ENCODE measurements at regions not wholly inside any gene's neighbourhood (a gene's known extent, or its start where the extent isn't known, plus 50 kb on each side); places are given as distances from the start of the nearest gene placed in this dataset.
A peak's percentile ranks its signal among the peaks of the same experiment; 100 is the strongest.

GRCh38 chr14:76939015-76939742 lies 89.3 kb downstream of the IRF2BPL start:
- no peak for ATAC-seq
- no peaks in the 10 kb centered on the region for H3K27me3 Mint-ChIP-seq
- H3K4me1 Mint-ChIP-seq, result no peaks in the 10 kb centered on the region
- no peaks in the 10 kb centered on the region for H3K36me3 Mint-ChIP-seq
- no peak overlapping the region for H3K27ac Mint-ChIP-seq
- H3K4me3 Mint-ChIP-seq, result no peak overlapping the region
- H3K9me3 Mint-ChIP-seq, result no peaks in the 10 kb centered on the region

- no peak for ATAC-seq
- Mint-ChIP-seq H3K27ac (no peak overlapping the region), H3K4me3 (no peak overlapping the region), H3K36me3 (no peaks in the 10 kb centered on the region), H3K27me3 (no peaks in the 10 kb centered on the region), H3K9me3 (no peaks in the 10 kb centered on the region), H3K4me1 (no peaks in the 10 kb centered on the region)
Measured at GRCh38 chr14:76938092-76938500, 90.4 kb downstream of the IRF2BPL start.

DNA sequence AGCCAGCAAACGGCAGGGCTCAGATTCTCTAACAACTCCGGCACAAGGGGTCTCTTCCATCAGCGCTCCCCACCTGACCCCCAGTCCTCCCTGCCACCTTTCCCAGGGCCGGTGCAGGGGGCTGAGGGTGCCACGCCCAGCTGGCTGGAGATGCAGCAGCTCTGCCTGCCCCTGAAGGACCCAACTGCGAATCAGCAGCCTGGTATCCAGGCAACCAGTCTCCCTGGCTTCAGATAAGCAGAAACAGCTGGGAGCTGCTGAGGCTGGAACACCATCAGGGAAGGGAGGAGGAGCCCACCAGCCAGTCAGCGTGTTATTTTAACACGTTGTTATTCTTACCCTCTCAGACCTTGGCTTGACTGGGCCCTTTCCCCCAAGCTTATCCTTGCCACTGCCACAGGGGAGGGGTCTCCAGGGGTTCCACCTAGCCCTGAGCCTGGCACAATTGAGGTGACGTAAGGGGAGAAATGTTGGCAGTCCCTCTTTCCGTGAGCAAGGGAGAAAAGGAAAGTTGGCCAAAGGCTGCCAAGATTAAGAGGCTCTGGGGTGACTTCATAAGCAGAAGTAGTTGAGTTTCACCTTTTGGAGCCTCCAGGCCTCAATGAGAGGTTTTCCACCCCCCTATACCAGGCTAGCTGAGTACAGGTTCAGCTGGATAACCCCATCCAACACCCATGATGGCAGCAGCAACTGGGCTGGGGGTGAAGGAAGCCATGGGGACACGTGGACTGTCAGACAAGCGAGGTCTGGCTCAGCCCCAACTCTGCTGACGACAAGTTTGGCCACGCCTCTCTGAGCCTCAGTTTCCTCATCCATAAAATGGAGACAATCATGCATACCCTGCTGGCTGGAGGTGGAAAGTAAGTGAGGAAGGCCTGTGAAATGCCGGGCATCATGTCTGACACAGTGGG lies 91.1 kb downstream of the IRF2BPL start:
- H3K4me3 Mint-ChIP-seq, result no peak overlapping the region
- no peaks in the 10 kb centered on the region for H3K27me3 Mint-ChIP-seq
- H3K4me1 Mint-ChIP-seq, result no peaks in the 10 kb centered on the region
- H3K27ac Mint-ChIP-seq, result no peak overlapping the region
- no peaks in the 10 kb centered on the region for H3K36me3 Mint-ChIP-seq
- no peak for ATAC-seq
- H3K9me3 Mint-ChIP-seq, result no peaks in the 10 kb centered on the region

DNA sequence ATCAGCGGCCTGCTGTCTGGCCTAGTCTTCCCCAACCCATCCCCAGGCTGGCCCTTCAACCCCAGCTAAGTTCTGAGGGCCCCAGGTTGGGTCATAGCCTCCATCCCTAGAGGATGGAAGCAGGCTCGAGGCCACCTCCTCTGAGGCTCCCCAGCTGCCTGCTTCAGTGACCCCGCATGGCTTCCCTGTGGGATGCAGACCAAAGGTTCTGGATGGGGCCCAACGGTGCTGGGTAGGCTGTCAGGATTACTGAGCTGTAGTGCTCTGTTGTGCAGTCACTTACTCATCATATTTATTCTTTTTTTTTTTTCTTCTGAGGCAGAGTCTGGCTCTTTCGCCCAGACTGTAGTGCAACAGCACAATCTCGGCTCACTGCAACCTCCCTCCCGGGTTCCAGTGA lies 92.0 kb downstream of the IRF2BPL start:
- Mint-ChIP-seq H3K36me3 (no peaks in the 10 kb centered on the region), H3K9me3 (no peaks in the 10 kb centered on the region), H3K27me3 (no peaks in the 10 kb centered on the region), H3K27ac (no peak overlapping the region), H3K4me3 (no peak overlapping the region), H3K4me1 (no peaks in the 10 kb centered on the region)
- no peak for ATAC-seq

DNA sequence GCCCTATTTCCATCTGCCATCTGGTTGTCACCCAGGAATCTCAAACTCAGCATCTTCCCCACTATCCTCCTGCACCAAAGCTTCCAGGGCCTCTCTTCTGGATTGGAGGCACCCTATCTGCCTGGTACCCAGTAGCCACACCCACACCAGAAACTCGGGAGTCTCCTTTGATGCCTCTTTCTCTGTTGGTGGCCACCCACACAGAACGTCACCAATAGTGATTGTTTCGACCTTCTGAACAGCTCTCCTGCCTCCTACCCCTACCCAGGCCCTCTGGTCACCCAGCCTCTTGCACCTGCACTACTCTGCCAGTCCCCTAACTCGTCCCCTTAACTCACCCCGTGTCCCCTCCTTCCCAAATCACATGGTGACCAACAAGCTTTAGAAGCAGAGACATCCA lies 95.0 kb downstream of the IRF2BPL start:
- Mint-ChIP-seq H3K4me1 (peaks cover 13% of the 10 kb centered on the region), H3K36me3 (no peaks in the 10 kb centered on the region), H3K27ac (no peak overlapping the region), H3K27me3 (no peaks in the 10 kb centered on the region), H3K9me3 (no peaks in the 10 kb centered on the region), H3K4me3 (no peak overlapping the region)
- no peak for ATAC-seq

- Mint-ChIP-seq H3K27me3 (no peaks in the 10 kb centered on the region), H3K4me1 (peaks cover 19% of the 10 kb centered on the region), H3K27ac (no peak overlapping the region), H3K9me3 (no peaks in the 10 kb centered on the region), H3K4me3 (no peak overlapping the region), H3K36me3 (no peaks in the 10 kb centered on the region)
- ATAC-seq, result no peak
Measured at GRCh38 chr14:76931631-76932402, 96.7 kb downstream of the IRF2BPL start.

GRCh38 chr14:76930549-76930948 lies 98.0 kb downstream of the IRF2BPL start:
- no peaks in the 10 kb centered on the region for H3K36me3 Mint-ChIP-seq
- H3K4me3 Mint-ChIP-seq, result no peak overlapping the region
- H3K4me1 Mint-ChIP-seq, result peaks cover 27% of the 10 kb centered on the region
- no peak overlapping the region for H3K27ac Mint-ChIP-seq
- H3K27me3 Mint-ChIP-seq, result no peaks in the 10 kb centered on the region
- ATAC-seq, result no peak
- no peaks in the 10 kb centered on the region for H3K9me3 Mint-ChIP-seq

GRCh38 chr14:76929927-76930326 lies 98.6 kb downstream of the IRF2BPL start:
- peak overlapping the region; percentile 4 for H3K4me3 Mint-ChIP-seq
- peak overlapping the region; percentile 29 for H3K27ac Mint-ChIP-seq
- H3K4me1 Mint-ChIP-seq, result peaks cover 27% of the 10 kb centered on the region
- ATAC-seq, result no peak
- H3K36me3 Mint-ChIP-seq, result no peaks in the 10 kb centered on the region
- H3K27me3 Mint-ChIP-seq, result no peaks in the 10 kb centered on the region
- no peaks in the 10 kb centered on the region for H3K9me3 Mint-ChIP-seq

DNA sequence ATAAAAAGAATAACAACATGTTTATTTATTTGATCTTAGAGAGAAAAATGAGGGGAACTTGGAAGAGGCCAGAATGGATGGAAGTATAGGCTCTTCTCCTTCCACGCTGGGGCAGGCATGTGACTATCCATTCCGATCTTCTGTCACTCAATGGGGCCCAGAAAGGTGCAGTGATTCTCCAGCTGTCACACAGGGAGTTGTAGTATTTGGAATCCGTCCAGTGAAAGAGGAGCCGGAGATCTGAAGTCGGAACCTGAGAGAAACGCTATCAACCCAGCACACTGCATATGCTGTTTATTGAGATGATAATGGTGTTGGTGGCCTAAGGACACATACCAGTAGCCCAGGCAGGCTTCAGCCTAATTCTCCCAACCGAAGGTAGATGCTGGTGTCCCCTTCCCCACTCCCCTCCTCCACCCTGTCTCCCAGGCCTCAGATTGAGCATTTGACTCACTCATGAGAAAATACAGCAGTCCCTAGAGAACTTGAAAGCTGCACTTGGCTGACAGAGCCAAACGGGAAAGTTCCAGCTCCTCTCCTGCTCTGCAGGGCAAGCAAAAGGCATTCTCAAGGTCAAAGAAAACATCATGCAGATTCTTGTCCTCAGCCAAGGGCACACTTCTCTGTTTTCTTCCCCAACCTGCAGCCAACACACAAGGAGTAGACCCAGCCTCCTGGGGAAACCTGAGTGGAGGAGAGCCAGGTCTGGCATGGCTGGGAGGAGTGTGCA lies 100.4 kb downstream of the IRF2BPL start:
- H3K9me3 Mint-ChIP-seq, result no peaks in the 10 kb centered on the region
- H3K27ac Mint-ChIP-seq, result no peak overlapping the region
- H3K36me3 Mint-ChIP-seq, result no peaks in the 10 kb centered on the region
- H3K27me3 Mint-ChIP-seq, result peaks cover 1% of the 10 kb centered on the region
- no peak for ATAC-seq
- H3K4me3 Mint-ChIP-seq, result no peak overlapping the region
- peaks cover 33% of the 10 kb centered on the region for H3K4me1 Mint-ChIP-seq

DNA sequence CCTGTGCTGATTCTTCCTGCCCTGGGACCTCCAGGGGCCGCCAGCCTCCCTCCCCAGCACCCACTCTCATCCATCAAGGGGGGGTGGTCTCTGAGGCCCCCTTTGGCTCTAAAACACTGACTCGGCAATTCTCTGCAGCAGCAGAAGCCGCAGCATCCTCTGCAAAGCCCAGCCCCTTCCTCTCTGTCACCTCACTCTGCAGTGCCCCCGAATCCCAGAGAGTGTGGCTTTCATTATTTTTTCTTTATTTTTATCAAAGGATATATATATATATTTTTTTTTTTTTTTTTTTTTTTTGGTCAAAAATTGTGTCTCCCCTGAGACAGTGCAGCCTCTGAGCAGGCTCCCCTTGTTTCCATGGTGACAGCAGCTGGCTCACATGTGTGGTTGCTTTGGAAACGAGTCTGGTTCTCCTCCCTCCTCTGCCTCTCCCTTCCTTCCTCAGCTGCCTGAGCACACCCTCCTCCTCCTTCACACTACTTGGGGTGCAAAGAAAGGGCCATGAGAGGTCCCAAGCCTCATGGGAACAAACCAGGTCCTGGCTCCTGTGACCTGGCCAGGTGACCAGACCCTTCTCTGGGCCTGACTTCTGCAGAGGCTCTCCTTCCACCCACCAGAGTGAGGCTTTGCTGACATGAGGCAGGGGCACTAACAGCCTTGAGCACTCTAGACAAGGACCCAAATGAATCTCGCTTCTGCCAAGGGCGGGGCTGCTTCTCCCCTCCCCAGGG lies 100.5 kb downstream of the LRRC74A start:
- H3K4me1 Mint-ChIP-seq, result peaks cover 33% of the 10 kb centered on the region
- H3K4me3 Mint-ChIP-seq, result no peak overlapping the region
- no peaks in the 10 kb centered on the region for H3K9me3 Mint-ChIP-seq
- no peaks in the 10 kb centered on the region for H3K36me3 Mint-ChIP-seq
- ATAC-seq, result peak; percentile 80
- H3K27me3 Mint-ChIP-seq, result peaks cover 16% of the 10 kb centered on the region
- peak overlapping the region; percentile 53 for H3K27ac Mint-ChIP-seq

DNA sequence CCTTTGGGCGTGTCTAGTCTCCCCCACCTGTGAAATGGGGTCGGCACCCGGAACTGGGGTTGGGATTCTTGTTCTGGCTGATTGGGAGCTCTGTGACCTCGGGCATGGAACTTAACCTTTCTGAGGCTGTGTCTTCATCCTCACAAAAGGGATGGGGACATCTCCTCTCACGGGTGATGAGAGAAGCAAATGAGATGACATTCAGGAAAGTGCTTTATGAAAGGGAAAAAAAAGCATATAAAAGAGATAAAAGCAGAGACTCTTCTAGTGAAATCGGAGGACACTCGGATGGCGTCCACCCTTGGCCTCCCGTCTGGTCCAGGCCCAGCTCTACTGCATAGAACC lies 98.9 kb downstream of the LRRC74A start:
- Mint-ChIP-seq H3K4me3 (no peak overlapping the region), H3K27me3 (peaks cover 26% of the 10 kb centered on the region), H3K9me3 (no peaks in the 10 kb centered on the region), H3K4me1 (peaks cover 32% of the 10 kb centered on the region), H3K27ac (no peak overlapping the region), H3K36me3 (no peaks in the 10 kb centered on the region)
- ATAC-seq, result no peak

GRCh38 chr14:76924371-76925096 lies 98.3 kb downstream of the LRRC74A start:
- no peak overlapping the region for H3K4me3 Mint-ChIP-seq
- H3K36me3 Mint-ChIP-seq, result no peaks in the 10 kb centered on the region
- H3K4me1 Mint-ChIP-seq, result peaks cover 32% of the 10 kb centered on the region
- peaks cover 32% of the 10 kb centered on the region for H3K27me3 Mint-ChIP-seq
- no peak for ATAC-seq
- no peak overlapping the region for H3K27ac Mint-ChIP-seq
- H3K9me3 Mint-ChIP-seq, result no peaks in the 10 kb centered on the region

GRCh38 chr14:76923431-76924370 lies 97.5 kb downstream of the LRRC74A start:
- no peak overlapping the region for H3K27ac Mint-ChIP-seq
- ATAC-seq, result no peak
- peaks cover 38% of the 10 kb centered on the region for H3K27me3 Mint-ChIP-seq
- H3K9me3 Mint-ChIP-seq, result no peaks in the 10 kb centered on the region
- peaks cover 32% of the 10 kb centered on the region for H3K4me1 Mint-ChIP-seq
- no peaks in the 10 kb centered on the region for H3K36me3 Mint-ChIP-seq
- no peak overlapping the region for H3K4me3 Mint-ChIP-seq

All from stimulated activated memory B cell treated with anti-CD40 and anti-IgM and Interleukin-4, amounts not matched to agents 10 μg/mL and 1 μg/mL and 100 μg/mL, for 72 hours (primary cell).